ENCODE measurements at regions not wholly inside any gene's neighbourhood (a gene's known extent, or its start where the extent isn't known, plus 50 kb on each side); places are given as distances from the start of the nearest gene placed in this dataset.
"Not testable (repeated sequence)": the region's sequence is repeated elsewhere in the genome, so short reads cannot be mapped to it uniquely, and the experiment has no call there.

- H3K27me3 ChIP-seq (ENCODE audit: control insufficient read depth in 1 of 2, insufficient read depth in 2 of 2, low read length in 2 of 2), result no peaks in the 10 kb centered on the region
- H3K36me3 ChIP-seq (ENCODE audit: control insufficient read depth in 2 of 2, insufficient read depth in 2 of 2, low read length in 1 of 2), result no peaks in the 10 kb centered on the region
Measured at GRCh38 chr5:82967072-82967471, 110.1 kb downstream of the TMEM167A start.

GRCh38 chr5:82959466-82959865 lies 117.7 kb downstream of the TMEM167A start:
- no peak overlapping the region for H3K27ac ChIP-seq (ENCODE audit: low read depth in 2 of 2, low read length in 1 of 2)
- H3K4me3 ChIP-seq (ENCODE audit: low read depth in 1 of 2, low read length in 2 of 2), result no peak overlapping the region
- H3K9me3 ChIP-seq (ENCODE audit: control insufficient read depth in 2 of 2, insufficient read depth in 1 of 2, low read depth in 1 of 2, low read length in 1 of 2), result no peaks in the 10 kb centered on the region
- no peaks in the 10 kb centered on the region for H3K4me1 ChIP-seq (ENCODE audit: control insufficient read depth in 2 of 2, insufficient read depth in 2 of 2, low read length in 1 of 2)
- no peaks in the 10 kb centered on the region for H3K27me3 ChIP-seq (ENCODE audit: control insufficient read depth in 1 of 2, insufficient read depth in 2 of 2, low read length in 2 of 2)
- 92% methylated on average over 1 of the region's 1 CpG for WGBS, 2 donors
- no peaks in the 10 kb centered on the region for H3K36me3 ChIP-seq (ENCODE audit: control insufficient read depth in 2 of 2, insufficient read depth in 2 of 2, low read length in 1 of 2)

More at GRCh38 chr5:82967072-82967471, 110.1 kb downstream of the TMEM167A start:
- H3K4me1 ChIP-seq (ENCODE audit: control insufficient read depth in 2 of 2, insufficient read depth in 2 of 2, low read length in 1 of 2), result no peaks in the 10 kb centered on the region
- no peak overlapping the region for H3K27ac ChIP-seq (ENCODE audit: low read depth in 2 of 2, low read length in 1 of 2)
- no peaks in the 10 kb centered on the region for H3K9me3 ChIP-seq (ENCODE audit: control insufficient read depth in 2 of 2, insufficient read depth in 1 of 2, low read depth in 1 of 2, low read length in 1 of 2)
- H3K4me3 ChIP-seq (ENCODE audit: low read depth in 1 of 2, low read length in 2 of 2), result no peak overlapping the region

DNA sequence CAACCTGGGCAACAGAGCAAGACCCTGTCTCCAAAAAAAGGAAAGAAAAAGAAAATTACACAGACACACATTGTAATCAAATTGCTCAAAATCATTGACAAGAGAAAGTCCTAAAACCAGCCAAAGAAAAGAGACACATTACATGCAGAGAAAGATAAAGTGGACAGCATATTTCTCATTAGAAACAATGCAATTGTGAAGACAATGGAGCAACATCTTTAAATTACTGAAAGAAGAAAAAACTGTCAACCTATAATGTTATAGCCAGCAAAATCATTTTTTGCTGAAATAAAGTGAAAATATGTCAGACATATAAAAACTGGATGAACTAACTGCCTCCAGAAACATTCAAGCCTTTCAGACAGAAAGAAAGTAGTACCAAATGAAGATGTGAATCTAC lies 120.6 kb downstream of the TMEM167A start:
- no peaks in the 10 kb centered on the region for H3K36me3 ChIP-seq (ENCODE audit: control insufficient read depth in 2 of 2, insufficient read depth in 2 of 2, low read length in 1 of 2)
- H3K9me3 ChIP-seq (ENCODE audit: control insufficient read depth in 2 of 2, insufficient read depth in 1 of 2, low read depth in 1 of 2, low read length in 1 of 2), result no peaks in the 10 kb centered on the region
- H3K4me3 ChIP-seq (ENCODE audit: low read depth in 1 of 2, low read length in 2 of 2), result no peak overlapping the region
- H3K27me3 ChIP-seq (ENCODE audit: control insufficient read depth in 1 of 2, insufficient read depth in 2 of 2, low read length in 2 of 2), result no peaks in the 10 kb centered on the region
- H3K27ac ChIP-seq (ENCODE audit: low read depth in 2 of 2, low read length in 1 of 2), result no peak overlapping the region
- H3K4me1 ChIP-seq (ENCODE audit: control insufficient read depth in 2 of 2, insufficient read depth in 2 of 2, low read length in 1 of 2), result no peaks in the 10 kb centered on the region

- no peak overlapping the region for H3K27ac ChIP-seq (ENCODE audit: low read depth in 2 of 2, low read length in 1 of 2)
- no peaks in the 10 kb centered on the region for H3K9me3 ChIP-seq (ENCODE audit: control insufficient read depth in 2 of 2, insufficient read depth in 1 of 2, low read depth in 1 of 2, low read length in 1 of 2)
- no peak overlapping the region for H3K4me3 ChIP-seq (ENCODE audit: low read depth in 1 of 2, low read length in 2 of 2)
- WGBS, 2 donors, result 83 to 84% methylated on average over 1 of the region's 1 CpG
- no peaks in the 10 kb centered on the region for H3K4me1 ChIP-seq (ENCODE audit: control insufficient read depth in 2 of 2, insufficient read depth in 2 of 2, low read length in 1 of 2)
- no peaks in the 10 kb centered on the region for H3K36me3 ChIP-seq (ENCODE audit: control insufficient read depth in 2 of 2, insufficient read depth in 2 of 2, low read length in 1 of 2)
- H3K27me3 ChIP-seq (ENCODE audit: control insufficient read depth in 1 of 2, insufficient read depth in 2 of 2, low read length in 2 of 2), result no peaks in the 10 kb centered on the region
Measured at GRCh38 chr5:82952326-82952725, 124.9 kb downstream of the TMEM167A start.

DNA sequence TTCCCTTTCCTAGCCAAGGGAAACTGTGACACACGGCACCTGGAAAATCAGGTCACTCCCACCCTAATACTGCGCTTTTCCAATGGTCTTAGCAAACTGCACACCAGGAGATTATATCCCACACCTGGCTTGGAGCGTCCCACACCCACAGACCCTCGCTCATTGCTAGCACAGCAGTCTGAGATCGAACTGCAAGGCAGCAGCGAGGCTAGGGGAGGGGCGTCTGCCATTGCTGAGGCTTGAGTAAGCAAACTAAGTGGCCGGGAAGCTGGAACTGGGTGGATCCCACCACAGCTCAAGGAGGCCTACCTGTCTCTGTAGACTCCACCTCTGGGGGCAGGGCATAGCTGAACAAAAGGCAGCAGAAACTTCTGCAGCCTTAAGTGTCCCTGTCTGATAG lies 132.9 kb downstream of the TMEM167A start:
- not testable (repeated sequence) for H3K27ac ChIP-seq (ENCODE audit: low read depth in 2 of 2, low read length in 1 of 2); H3K9me3 ChIP-seq (ENCODE audit: control insufficient read depth in 2 of 2, insufficient read depth in 1 of 2, low read depth in 1 of 2, low read length in 1 of 2)
- 95 to 96% methylated on average over 8 of the region's 8 CpGs for WGBS, 2 donors

DNA sequence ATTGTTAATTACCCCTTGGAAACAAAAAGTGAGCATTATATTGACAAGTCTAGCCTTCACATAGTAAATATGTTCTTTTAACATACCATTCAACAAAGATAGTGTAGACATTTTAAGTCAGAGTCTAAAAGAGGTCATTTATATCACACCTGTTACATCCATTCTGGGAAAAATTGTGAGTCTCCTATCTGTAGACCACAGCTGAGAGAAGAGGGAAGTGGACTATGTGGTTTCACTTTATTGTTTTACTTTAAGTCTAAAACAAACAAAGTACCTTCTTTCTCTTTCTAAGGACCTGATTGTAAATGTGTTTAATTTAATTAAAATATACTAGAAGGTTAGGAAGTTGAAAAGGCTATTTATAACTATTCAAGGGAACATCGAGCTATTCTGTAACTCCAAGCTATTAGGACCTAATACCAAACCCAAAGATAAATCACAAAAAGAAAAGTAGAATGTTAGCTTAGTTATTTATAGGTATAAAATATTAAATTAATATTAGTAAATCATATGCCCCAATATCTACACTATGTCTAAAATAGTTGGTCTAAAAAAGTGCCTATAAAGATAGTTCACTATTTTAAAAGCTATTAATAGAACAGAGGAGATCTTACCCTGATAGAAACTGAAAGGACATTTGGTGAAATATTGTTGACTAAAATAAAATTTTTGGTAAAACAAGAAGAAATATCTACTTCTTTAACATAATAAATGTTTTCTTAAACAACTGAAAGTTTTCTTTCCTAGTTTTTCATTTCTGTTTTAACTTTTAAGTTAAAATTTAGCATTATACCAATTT lies 134.9 kb downstream of the TMEM167A start:
- no peak overlapping the region for H3K4me3 ChIP-seq (ENCODE audit: low read depth in 1 of 2, low read length in 2 of 2)
- H3K27ac ChIP-seq (ENCODE audit: low read depth in 2 of 2, low read length in 1 of 2), result no peak overlapping the region
- H3K36me3 ChIP-seq (ENCODE audit: control insufficient read depth in 2 of 2, insufficient read depth in 2 of 2, low read length in 1 of 2), result no peaks in the 10 kb centered on the region
- H3K9me3 ChIP-seq (ENCODE audit: control insufficient read depth in 2 of 2, insufficient read depth in 1 of 2, low read depth in 1 of 2, low read length in 1 of 2), result no peaks in the 10 kb centered on the region
- WGBS, 2 donors, result 34 to 36% methylated on average over 1 of the region's 1 CpG
- no peaks in the 10 kb centered on the region for H3K4me1 ChIP-seq (ENCODE audit: control insufficient read depth in 2 of 2, insufficient read depth in 2 of 2, low read length in 1 of 2)
- no peaks in the 10 kb centered on the region for H3K27me3 ChIP-seq (ENCODE audit: control insufficient read depth in 1 of 2, insufficient read depth in 2 of 2, low read length in 2 of 2)

More for the DNA sequence above, 132.9 kb downstream of the TMEM167A start:
- not testable (repeated sequence) for H3K4me3 ChIP-seq (ENCODE audit: low read depth in 1 of 2, low read length in 2 of 2); H3K36me3 ChIP-seq (ENCODE audit: control insufficient read depth in 2 of 2, insufficient read depth in 2 of 2, low read length in 1 of 2); H3K4me1 ChIP-seq (ENCODE audit: control insufficient read depth in 2 of 2, insufficient read depth in 2 of 2, low read length in 1 of 2); H3K27me3 ChIP-seq (ENCODE audit: control insufficient read depth in 1 of 2, insufficient read depth in 2 of 2, low read length in 2 of 2)

- no peaks in the 10 kb centered on the region for H3K4me1 ChIP-seq (ENCODE audit: control insufficient read depth in 2 of 2, insufficient read depth in 2 of 2, low read length in 1 of 2)
- H3K36me3 ChIP-seq (ENCODE audit: control insufficient read depth in 2 of 2, insufficient read depth in 2 of 2, low read length in 1 of 2), result no peaks in the 10 kb centered on the region
- no peak overlapping the region for H3K4me3 ChIP-seq (ENCODE audit: low read depth in 1 of 2, low read length in 2 of 2)
- H3K27ac ChIP-seq (ENCODE audit: low read depth in 2 of 2, low read length in 1 of 2), result no peak overlapping the region
- no peaks in the 10 kb centered on the region for H3K9me3 ChIP-seq (ENCODE audit: control insufficient read depth in 2 of 2, insufficient read depth in 1 of 2, low read depth in 1 of 2, low read length in 1 of 2)
- WGBS, 2 donors, result 68 to 74% methylated on average over 4 of the region's 4 CpGs
- no peaks in the 10 kb centered on the region for H3K27me3 ChIP-seq (ENCODE audit: control insufficient read depth in 1 of 2, insufficient read depth in 2 of 2, low read length in 2 of 2)
Measured at GRCh38 chr5:82938901-82939725, 138.1 kb downstream of the TMEM167A start.

GRCh38 chr5:82932473-82933220 lies 144.5 kb downstream of the TMEM167A start:
- not testable (repeated sequence) for H3K27me3 ChIP-seq (ENCODE audit: control insufficient read depth in 1 of 2, insufficient read depth in 2 of 2, low read length in 2 of 2); H3K9me3 ChIP-seq (ENCODE audit: control insufficient read depth in 2 of 2, insufficient read depth in 1 of 2, low read depth in 1 of 2, low read length in 1 of 2)
- WGBS, 2 donors, result 82 to 83% methylated on average over 25 to 27 of the region's 28 CpGs

GRCh38 chr5:82931110-82931509 lies 146.1 kb downstream of the TMEM167A start:
- 39 to 50% methylated on average over 3 of the region's 3 CpGs for WGBS, 2 donors
- Histone ChIP-seq H3K36me3 (ENCODE audit: control insufficient read depth in 2 of 2, insufficient read depth in 2 of 2, low read length in 1 of 2) (no peaks in the 10 kb centered on the region), H3K27ac (ENCODE audit: low read depth in 2 of 2, low read length in 1 of 2) (peak overlapping the region in 1 of 2 donors; percentile 75), H3K27me3 (ENCODE audit: control insufficient read depth in 1 of 2, insufficient read depth in 2 of 2, low read length in 2 of 2) (no peaks in the 10 kb centered on the region), H3K9me3 (ENCODE audit: control insufficient read depth in 2 of 2, insufficient read depth in 1 of 2, low read depth in 1 of 2, low read length in 1 of 2) (no peaks in the 10 kb centered on the region), H3K4me1 (ENCODE audit: control insufficient read depth in 2 of 2, insufficient read depth in 2 of 2, low read length in 1 of 2) (no peaks in the 10 kb centered on the region), H3K4me3 (ENCODE audit: low read depth in 1 of 2, low read length in 2 of 2) (no peak overlapping the region)

More at GRCh38 chr5:82932473-82933220, 144.5 kb downstream of the TMEM167A start:
- not testable (repeated sequence) for H3K27ac ChIP-seq (ENCODE audit: low read depth in 2 of 2, low read length in 1 of 2); H3K36me3 ChIP-seq (ENCODE audit: control insufficient read depth in 2 of 2, insufficient read depth in 2 of 2, low read length in 1 of 2); H3K4me3 ChIP-seq (ENCODE audit: low read depth in 1 of 2, low read length in 2 of 2); H3K4me1 ChIP-seq (ENCODE audit: control insufficient read depth in 2 of 2, insufficient read depth in 2 of 2, low read length in 1 of 2)
